ENCODE measurements at regions not wholly inside any gene's neighbourhood (a gene's known extent, or its start where the extent isn't known, plus 50 kb on each side); places are given as distances from the start of the nearest gene placed in this dataset.

DNA sequence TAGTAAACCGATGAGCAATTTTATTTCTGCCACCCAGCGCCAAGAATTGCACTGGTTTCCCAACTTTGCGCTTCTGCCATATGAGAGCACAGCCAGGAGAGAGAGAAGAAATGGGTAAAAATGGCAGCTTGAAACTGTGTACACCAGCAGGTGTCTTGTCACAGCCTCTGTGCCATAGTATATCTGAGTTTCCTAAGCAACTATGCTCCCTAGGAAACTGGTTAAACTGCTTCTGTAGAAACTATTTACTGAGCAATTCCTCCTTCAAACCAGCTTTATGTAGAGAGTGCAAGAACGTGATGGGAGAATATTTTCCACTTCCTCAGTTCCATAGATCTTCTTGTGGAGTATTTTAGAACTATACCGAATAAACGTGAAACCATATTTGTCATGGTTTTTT is 1361.3 kb downstream of the PCDH9 start:
- Histone ChIP-seq H3K4me1 (ENCODE audit: low read depth) (no peaks in the 10 kb centered on the region), H3K4me3 (no peak overlapping the region), H3K9me3 (no peaks in the 10 kb centered on the region), H3K36me3 (ENCODE audit: low read depth) (no peaks in the 10 kb centered on the region)
- no peak for DNase-seq
- TF ChIP-seq, protein P1, sequence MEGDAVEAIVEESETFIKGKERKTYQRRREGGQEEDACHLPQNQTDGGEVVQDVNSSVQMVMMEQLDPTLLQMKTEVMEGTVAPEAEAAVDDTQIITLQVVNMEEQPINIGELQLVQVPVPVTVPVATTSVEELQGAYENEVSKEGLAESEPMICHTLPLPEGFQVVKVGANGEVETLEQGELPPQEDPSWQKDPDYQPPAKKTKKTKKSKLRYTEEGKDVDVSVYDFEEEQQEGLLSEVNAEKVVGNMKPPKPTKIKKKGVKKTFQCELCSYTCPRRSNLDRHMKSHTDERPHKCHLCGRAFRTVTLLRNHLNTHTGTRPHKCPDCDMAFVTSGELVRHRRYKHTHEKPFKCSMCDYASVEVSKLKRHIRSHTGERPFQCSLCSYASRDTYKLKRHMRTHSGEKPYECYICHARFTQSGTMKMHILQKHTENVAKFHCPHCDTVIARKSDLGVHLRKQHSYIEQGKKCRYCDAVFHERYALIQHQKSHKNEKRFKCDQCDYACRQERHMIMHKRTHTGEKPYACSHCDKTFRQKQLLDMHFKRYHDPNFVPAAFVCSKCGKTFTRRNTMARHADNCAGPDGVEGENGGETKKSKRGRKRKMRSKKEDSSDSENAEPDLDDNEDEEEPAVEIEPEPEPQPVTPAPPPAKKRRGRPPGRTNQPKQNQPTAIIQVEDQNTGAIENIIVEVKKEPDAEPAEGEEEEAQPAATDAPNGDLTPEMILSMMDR (IDR thresholded peaks at IDR 0.05), result no peak
- ATAC-seq, result no peak
- intact Hi-C loops (cut with DNase I, micrococcal nuclease), result no loop called here

DNA sequence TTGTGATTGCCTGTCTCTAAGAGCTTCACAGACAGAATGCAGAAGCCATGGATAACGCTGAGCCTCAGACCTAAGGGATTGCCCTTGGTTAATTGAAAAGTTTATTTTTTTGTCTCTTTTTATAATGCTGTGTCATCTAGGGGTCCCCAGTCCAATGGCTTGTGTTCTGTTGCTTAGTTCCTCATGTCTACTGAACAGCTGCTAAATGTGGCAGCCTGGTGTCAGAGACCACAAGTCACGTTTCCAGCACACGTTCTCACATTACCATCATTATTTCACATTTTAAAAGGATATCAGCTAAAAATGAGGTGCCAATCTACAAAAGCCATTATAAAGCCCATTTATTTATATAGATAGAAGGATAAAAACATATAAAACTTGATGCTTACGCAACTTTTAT is 1362.0 kb downstream of the PCDH9 start:
- Histone ChIP-seq H3K4me3 (no peak overlapping the region), H3K9me3 (no peaks in the 10 kb centered on the region), H3K36me3 (ENCODE audit: low read depth) (no peaks in the 10 kb centered on the region), H3K4me1 (ENCODE audit: low read depth) (no peaks in the 10 kb centered on the region)
- DNase-seq (no peak), ATAC-seq (no peak)
- intact Hi-C loops (cut with DNase I, micrococcal nuclease), result no loop called here
- TF ChIP-seq, protein P1 (IDR thresholded peaks at IDR 0.05), result no peak

DNA sequence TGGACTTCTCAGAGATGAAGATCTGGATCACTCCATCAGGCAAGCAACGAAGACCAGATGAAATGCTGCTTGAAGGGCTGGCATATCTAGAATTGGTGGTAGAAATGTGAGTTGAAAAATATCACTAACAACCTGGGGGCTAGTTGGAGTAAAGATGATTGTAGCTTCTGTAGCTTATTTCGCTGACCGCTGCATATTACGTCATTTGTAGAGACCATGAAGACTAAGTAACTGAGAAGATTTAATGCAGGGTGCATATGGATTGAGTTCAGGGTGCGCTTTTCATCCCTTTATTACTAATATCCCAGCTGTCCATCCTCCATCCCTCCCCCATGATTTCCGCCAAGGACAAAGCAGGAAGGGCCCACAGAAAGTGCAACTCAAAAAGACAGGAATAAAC is 1364.0 kb downstream of the PCDH9 start:
- Histone ChIP-seq H3K4me1 (ENCODE audit: low read depth) (no peaks in the 10 kb centered on the region), H3K36me3 (ENCODE audit: low read depth) (no peaks in the 10 kb centered on the region), H3K9me3 (no peaks in the 10 kb centered on the region), H3K4me3 (no peak overlapping the region)
- intact Hi-C loops (cut with DNase I, micrococcal nuclease), result no loop called here
- ATAC-seq (no peak), DNase-seq (no peak)
- TF ChIP-seq, protein P1 (IDR thresholded peaks at IDR 0.05), result no peak

DNA sequence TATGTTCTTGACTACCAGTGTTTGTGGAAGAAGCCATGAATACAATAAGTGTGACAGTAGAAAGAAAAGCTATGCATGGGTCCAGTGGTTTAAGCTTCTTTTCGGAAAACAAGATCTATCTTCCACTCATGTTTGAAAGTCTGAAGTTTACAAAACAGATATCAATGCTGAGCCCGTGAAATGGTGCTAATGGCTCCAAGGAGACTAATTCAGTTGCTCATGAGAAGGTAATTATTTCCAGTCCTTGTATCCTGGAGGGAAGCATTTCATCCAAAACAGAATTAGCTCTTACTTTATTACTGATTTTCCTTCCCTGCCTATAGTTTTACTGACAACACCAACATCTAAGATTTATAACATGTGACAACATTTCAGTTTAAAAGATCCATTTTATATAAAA is 1364.9 kb downstream of the PCDH9 start:
- intact Hi-C loops (cut with DNase I, micrococcal nuclease), result no loop called here
- Histone ChIP-seq H3K9me3 (no peaks in the 10 kb centered on the region), H3K4me1 (ENCODE audit: low read depth) (no peaks in the 10 kb centered on the region), H3K4me3 (no peak overlapping the region), H3K36me3 (ENCODE audit: low read depth) (no peaks in the 10 kb centered on the region)
- no peak for ATAC-seq
- DNase-seq, result no peak
- TF ChIP-seq, protein P1 (IDR thresholded peaks at IDR 0.05), result no peak

DNA sequence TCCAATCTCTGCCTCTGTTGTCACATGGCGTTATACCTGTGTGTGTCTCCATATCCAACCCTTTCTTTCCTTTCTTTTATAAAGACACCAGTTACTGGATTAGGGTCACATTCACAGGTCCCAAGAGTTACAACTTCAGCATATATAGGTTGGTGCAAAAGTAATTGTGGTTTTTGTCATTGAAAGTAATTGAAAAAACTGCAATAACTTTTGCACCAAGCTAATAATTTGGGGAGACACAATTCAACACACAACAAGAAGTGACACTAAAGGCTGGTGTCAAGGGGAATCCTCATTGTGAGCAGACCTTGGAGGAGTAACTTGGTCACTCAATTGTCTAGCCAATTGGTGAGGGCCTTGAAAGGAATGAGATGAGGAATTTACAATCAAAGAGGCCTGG is 1366.1 kb downstream of the PCDH9 start:
- ATAC-seq, result no peak
- no peaks in the 10 kb centered on the region for H3K9me3 ChIP-seq
- intact Hi-C loops (cut with DNase I, micrococcal nuclease), result no loop called here
- TF ChIP-seq, protein P1 (IDR thresholded peaks at IDR 0.05), result no peak
- no peaks in the 10 kb centered on the region for H3K36me3 ChIP-seq (ENCODE audit: low read depth)
- no peak for DNase-seq
- H3K4me3 ChIP-seq, result no peak overlapping the region
- no peaks in the 10 kb centered on the region for H3K4me1 ChIP-seq (ENCODE audit: low read depth)

DNA sequence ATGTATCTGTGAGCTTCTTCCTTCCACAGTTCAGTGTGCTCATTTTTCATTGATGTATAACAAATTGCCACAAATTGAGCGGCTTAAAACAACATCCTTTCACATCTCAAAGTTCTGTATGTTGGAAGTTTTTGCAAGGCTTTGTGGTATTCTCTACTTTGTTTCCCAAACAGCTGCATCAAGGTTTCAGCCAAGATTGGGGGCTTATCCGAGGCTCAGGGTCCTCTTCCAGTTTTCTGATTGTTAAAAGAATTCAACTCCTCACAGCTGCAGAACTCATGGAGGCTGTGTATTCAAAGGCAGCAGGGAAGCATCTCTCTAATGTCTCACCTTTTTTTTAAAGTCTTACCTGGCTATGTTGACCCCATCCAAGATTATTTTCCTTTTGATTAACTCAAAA is 1369.8 kb downstream of the PCDH9 start:
- H3K4me3 ChIP-seq, result no peak overlapping the region

More for the DNA sequence above, 1369.8 kb downstream of the PCDH9 start:
- Histone ChIP-seq H3K9me3 (no peaks in the 10 kb centered on the region), H3K36me3 (ENCODE audit: low read depth) (no peaks in the 10 kb centered on the region), H3K4me1 (ENCODE audit: low read depth) (no peaks in the 10 kb centered on the region)
- ATAC-seq (no peak), DNase-seq (no peak)
- intact Hi-C loops (cut with DNase I, micrococcal nuclease), result no loop called here
- TF ChIP-seq, protein P1 (IDR thresholded peaks at IDR 0.05), result no peak

Measured in mucosa of descending colon (tissue), 3 donors.